Astrocyte (in vitro differentiated cells and primary cell): ENCODE measurements at regions not wholly inside any gene's neighbourhood (a gene's known extent, or its start where the extent isn't known, plus 50 kb on each side); places are given as distances from the start of the nearest gene placed in this dataset.

ENCODE experiments used
- DNase-seq: peaks from one replicate; pipeline ENCODE4 v3.0.0-alpha.2; 2010; ENCODE audit warnings: low read depth
- FAIRE-seq: peaks from 2 replicates; lab custom pipeline; 2011; peaks lifted over from hg19 to GRCh38; lab: Jason Lieb, UNC
- H2AFZ ChIP-seq: 2 replicates; pipeline ENCODE4 v1.6.0; 2012; ENCODE audit warnings: low read depth, low read length, inconsistent platforms
- H3K27ac ChIP-seq: 2 replicates; pipeline ENCODE4 v1.5.1; 2011; ENCODE audit warnings: low read depth, low read length, inconsistent platforms
- H3K27me3 ChIP-seq: 2 replicates; pipeline ENCODE4 v1.6.0; 2011; ENCODE audit warnings: low read length, inconsistent platforms; ENCODE audit not compliant: insufficient read depth
- H3K36me3 ChIP-seq: 2 replicates; pipeline ENCODE4 v1.5.1; 2011; ENCODE audit warnings: low read length, inconsistent platforms; ENCODE audit not compliant: insufficient read depth
- H3K4me1 ChIP-seq: 2 replicates; pipeline ENCODE4 v1.5.1; 2011; ENCODE audit warnings: low read length, inconsistent platforms; ENCODE audit not compliant: insufficient read depth
- H3K4me2 ChIP-seq: 2 replicates; pipeline ENCODE4 v1.6.0; 2012; ENCODE audit warnings: low read length, inconsistent platforms
- H3K4me3 ChIP-seq: 2 replicates; pipeline ENCODE4 v1.5.1; 2011; ENCODE audit warnings: low read depth, mild to moderate bottlenecking, low read length, inconsistent platforms; ENCODE audit not compliant: insufficient read depth
- H3K79me2 ChIP-seq: 2 replicates; pipeline ENCODE4 v1.6.0; 2012; ENCODE audit warnings: mild to moderate bottlenecking, low read length, inconsistent platforms; ENCODE audit not compliant: insufficient read depth
- H3K9ac ChIP-seq: 2 replicates; pipeline ENCODE4 v1.6.0; 2012; ENCODE audit warnings: mild to moderate bottlenecking, low read length, inconsistent platforms
- H3K9me3 ChIP-seq: 2 replicates; pipeline ENCODE4 v1.5.1; 2012; ENCODE audit warnings: low read depth, mild to moderate bottlenecking, low read length, inconsistent platforms; ENCODE audit not compliant: insufficient read depth
- H4K20me1 ChIP-seq: 2 replicates; pipeline ENCODE4 v1.6.0; 2012; ENCODE audit warnings: low read length, inconsistent platforms; ENCODE audit not compliant: insufficient read depth
- H3K27ac Mint-ChIP-seq: one replicate; pipeline ENCODE4 v1.8.0; 2021; ENCODE audit warnings: mild to moderate bottlenecking, mixed read lengths; ENCODE audit not compliant: unreplicated experiment
- H3K27me3 Mint-ChIP-seq: one replicate; pipeline ENCODE4 v1.8.0; 2021; ENCODE audit warnings: low read depth, mixed read lengths; ENCODE audit not compliant: unreplicated experiment
- H3K36me3 Mint-ChIP-seq: one replicate; pipeline ENCODE4 v1.8.0; 2021; ENCODE audit warnings: low read depth, mixed read lengths; ENCODE audit not compliant: unreplicated experiment
- H3K4me1 Mint-ChIP-seq: one replicate; pipeline ENCODE4 v1.8.0; 2021; ENCODE audit warnings: low read depth, mixed read lengths; ENCODE audit not compliant: unreplicated experiment
- H3K4me3 Mint-ChIP-seq: one replicate; pipeline ENCODE4 v1.8.0; 2021; ENCODE audit warnings: mild to moderate bottlenecking, moderate library complexity, mixed read lengths; ENCODE audit not compliant: unreplicated experiment
- H3K9me3 Mint-ChIP-seq: one replicate; pipeline ENCODE4 v1.8.0; 2021; ENCODE audit warnings: mild to moderate bottlenecking, mixed read lengths; ENCODE audit not compliant: unreplicated experiment
- CTCF ChIP-seq: IDR thresholded peaks from 2 replicates; pipeline ENCODE4 v1.5.1; 2011; ENCODE audit warnings: low read depth, mild to moderate bottlenecking, inconsistent platforms, low read length, moderate library complexity; ENCODE audit not compliant: insufficient read depth
- EZH2 ChIP-seq: IDR thresholded peaks from 2 replicates; pipeline ENCODE4 v1.6.1; 2012; ENCODE audit warnings: mild to moderate bottlenecking, low read length, inconsistent platforms; ENCODE audit not compliant: insufficient read depth

GRCh38 chr20:19096843-19097242 lies 115.6 kb upstream of the SLC24A3 start:
- Mint-ChIP-seq H3K27ac (no peak overlapping the region), H3K4me1 (no peaks in the 10 kb centered on the region), H3K4me3 (no peak overlapping the region), H3K27me3 (no peaks in the 10 kb centered on the region), H3K36me3 (no peaks in the 10 kb centered on the region), H3K9me3 (no peaks in the 10 kb centered on the region)
- DNase-seq (no peak), FAIRE-seq (no peak)
- no peak for TF ChIP-seq CTCF
- TF ChIP-seq EZH2 = no peak
- Histone ChIP-seq H3K4me3 (no peak overlapping the region), H4K20me1 (no peaks in the 10 kb centered on the region), H3K27me3 (no peaks in the 10 kb centered on the region), H2AFZ (no peak overlapping the region), H3K36me3 (no peaks in the 10 kb centered on the region), H3K4me2 (no peak overlapping the region), H3K9me3 (peaks cover 4% of the 10 kb centered on the region), H3K9ac (no peak overlapping the region), H3K4me1 (no peaks in the 10 kb centered on the region), H3K79me2 (no peaks in the 10 kb centered on the region), H3K27ac (no peak overlapping the region)

GRCh38 chr20:19098117-19098516 lies 114.3 kb upstream of the SLC24A3 start:
- no peak overlapping the region for H3K27ac Mint-ChIP-seq

More at GRCh38 chr20:19098117-19098516, 114.3 kb upstream of the SLC24A3 start:
- Histone ChIP-seq H3K36me3 (no peaks in the 10 kb centered on the region), H4K20me1 (no peaks in the 10 kb centered on the region), H3K27me3 (no peaks in the 10 kb centered on the region), H3K4me3 (no peak overlapping the region), H3K9ac (no peak overlapping the region), H3K4me1 (no peaks in the 10 kb centered on the region), H3K27ac (no peak overlapping the region), H3K9me3 (peaks cover 4% of the 10 kb centered on the region), H3K79me2 (no peaks in the 10 kb centered on the region), H2AFZ (no peak overlapping the region), H3K4me2 (no peak overlapping the region)
- no peaks in the 10 kb centered on the region for H3K36me3 Mint-ChIP-seq
- no peaks in the 10 kb centered on the region for H3K27me3 Mint-ChIP-seq
- H3K4me1 Mint-ChIP-seq = no peaks in the 10 kb centered on the region
- no peak for FAIRE-seq
- no peak for DNase-seq
- no peaks in the 10 kb centered on the region for H3K9me3 Mint-ChIP-seq
- H3K4me3 Mint-ChIP-seq = no peak overlapping the region
- TF ChIP-seq CTCF = no peak
- no peak for TF ChIP-seq EZH2
